GM19468 (cell line): ENCODE measurements at regions not wholly inside any gene's neighbourhood (a gene's known extent, or its start where the extent isn't known, plus 50 kb on each side); places are given as distances from the start of the nearest gene placed in this dataset.

ENCODE experiments used
- ATAC-seq: cut with Tn5 transposase; IDR thresholded peaks from one replicate; pipeline ENCODE4 v1.9.1; 2021; ENCODE audit warnings: mild to moderate bottlenecking, moderate library complexity, moderate number of reproducible peaks; ENCODE audit not compliant: unreplicated experiment; ENCODE audit errors: extremely low read depth

GRCh38 chr18:46338766-46339165 lies 234.6 kb downstream of the HAUS1 start:
- ATAC-seq: no peak

- ATAC-seq: no peak
These were observed 236.5 kb downstream of the HAUS1 start for GRCh38 chr18:46340716-46341115.

GRCh38 chr18:46341986-46342525 lies 237.9 kb downstream of the HAUS1 start:
- ATAC-seq: no peak

- no peak for ATAC-seq
These were observed 239.3 kb downstream of the HAUS1 start for GRCh38 chr18:46343456-46343855.

GRCh38 chr18:46343931-46344372 lies 239.8 kb downstream of the HAUS1 start:
- no peak for ATAC-seq

- ATAC-seq: no peak
These were observed 240.4 kb downstream of the HAUS1 start for GRCh38 chr18:46344416-46345180.

GRCh38 chr18:46345181-46345465 lies 240.9 kb downstream of the HAUS1 start:
- ATAC-seq: no peak

- no peak for ATAC-seq
These were observed 242.0 kb downstream of the HAUS1 start for GRCh38 chr18:46346213-46346612.

GRCh38 chr18:46346896-46347630 lies 242.9 kb downstream of the HAUS1 start:
- ATAC-seq: no peak

- no peak for ATAC-seq
These were observed 246.5 kb downstream of the HAUS1 start for GRCh38 chr18:46350598-46351159.

GRCh38 chr18:46352520-46353250 lies 248.5 kb downstream of the HAUS1 start:
- ATAC-seq: no peak

GRCh38 chr18:46353460-46353859 lies 249.3 kb downstream of the HAUS1 start:
- ATAC-seq: no peak

GRCh38 chr18:46356278-46357033 lies 252.3 kb downstream of the HAUS1 start:
- ATAC-seq: no peak

- ATAC-seq: no peak
These were observed 256.0 kb downstream of the HAUS1 start for GRCh38 chr18:46360102-46360699.

- no peak for ATAC-seq
These were observed 256.7 kb downstream of the HAUS1 start for GRCh38 chr18:46360866-46361265.

- no peak for ATAC-seq
These were observed 258.3 kb downstream of the HAUS1 start for GRCh38 chr18:46362533-46362932.

- no peak for ATAC-seq
These were observed 259.9 kb downstream of the HAUS1 start for GRCh38 chr18:46364048-46364447.

- no peak for ATAC-seq
These were observed 262.0 kb downstream of the HAUS1 start for GRCh38 chr18:46366201-46366600.

- ATAC-seq: no peak
These were observed 262.7 kb downstream of the HAUS1 start for GRCh38 chr18:46366751-46367376.
